ENCODE measurements at regions not wholly inside any gene's neighbourhood (a gene's known extent, or its start where the extent isn't known, plus 50 kb on each side); places are given as distances from the start of the nearest gene placed in this dataset.

- intact Hi-C loops (cut with DNase I) = no loop called here
- Histone ChIP-seq H3K27me3 (no peaks in the 10 kb centered on the region), H3K36me3 (no peaks in the 10 kb centered on the region), H3K4me1 (no peaks in the 10 kb centered on the region), H3K4me3 (no peak overlapping the region), H3K9me3 (peaks cover 0 to 13% (median 0%) of the 10 kb centered on the region in 11 donors), H3K27ac (no peak overlapping the region)
- no peak for ATAC-seq
- 67 to 74% methylated on average over 1 of the region's 1 CpG for WGBS, 2 donors
- no peak for DNase-seq
- TF ChIP-seq CTCF (IDR thresholded peaks at IDR 0.05) = no peak
Measured at GRCh38 chr4:159496248-159496647, 393.4 kb downstream of the RAPGEF2 start.

DNA sequence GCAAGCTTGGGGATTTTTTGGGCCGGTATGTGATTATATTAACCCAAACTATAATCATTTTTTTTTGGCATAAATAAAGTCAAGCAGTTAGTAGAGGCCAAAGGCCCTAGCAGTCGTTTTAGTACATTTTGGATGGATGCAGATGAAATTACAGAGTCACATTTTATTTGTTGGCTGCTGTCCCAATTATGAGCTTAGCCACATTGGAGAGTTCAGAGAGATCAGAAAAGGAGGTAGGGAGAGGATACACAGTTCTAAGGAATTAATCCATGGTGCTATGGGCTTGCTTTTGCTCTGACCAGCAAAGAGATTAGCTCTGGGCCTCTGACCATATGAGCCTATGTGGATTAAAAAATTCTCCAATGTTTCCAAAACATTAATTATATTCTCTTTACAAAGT lies 395.1 kb downstream of the RAPGEF2 start:
- intact Hi-C loops (cut with DNase I) = no loop called here
- WGBS, 2 donors = 55 to 59% methylated on average over 2 of the region's 2 CpGs
- no peaks in the 10 kb centered on the region for H3K4me1 ChIP-seq
- H3K4me3 ChIP-seq = no peak overlapping the region
- H3K36me3 ChIP-seq = no peaks in the 10 kb centered on the region
- no peak for TF ChIP-seq CTCF (IDR thresholded peaks at IDR 0.05)
- DNase-seq = no peak
- peaks cover 0 to 5% (median 0%) of the 10 kb centered on the region in 11 donors for H3K9me3 ChIP-seq
- no peak overlapping the region for H3K27ac ChIP-seq
- peaks cover 0 to 8% (median 0%) of the 10 kb centered on the region in 7 donors for H3K27me3 ChIP-seq
- ATAC-seq = no peak

DNA sequence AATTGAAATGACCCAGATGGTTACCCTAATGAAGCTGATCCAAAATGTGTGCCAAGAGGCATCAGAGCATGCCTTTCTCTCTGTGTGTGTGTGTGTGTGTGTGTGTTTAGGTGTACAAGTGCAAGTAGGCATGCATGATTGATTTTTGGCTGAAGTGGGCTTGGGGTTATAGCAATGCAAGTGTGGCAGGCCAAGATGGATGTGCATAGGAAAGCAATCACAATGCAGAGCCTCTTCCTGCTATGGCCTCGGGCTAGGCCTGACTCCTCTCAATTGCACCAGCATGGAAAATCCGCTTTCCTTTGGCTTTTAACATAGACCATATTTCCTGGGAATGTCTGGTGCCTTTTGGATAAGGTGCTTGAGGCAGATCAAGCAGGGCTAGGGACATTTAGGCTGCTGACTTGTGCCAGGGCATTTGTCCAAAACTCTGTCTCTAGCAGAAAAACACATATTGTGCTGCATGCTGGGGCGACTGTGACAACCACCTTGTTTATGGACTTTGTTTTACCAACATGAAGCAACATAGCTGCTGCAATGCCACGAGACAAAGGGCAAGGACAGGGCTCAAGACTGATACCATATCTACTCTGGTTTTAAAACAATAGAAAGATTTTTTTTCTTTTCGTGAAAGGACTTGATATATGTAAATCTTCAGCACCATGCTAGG lies 395.7 kb downstream of the RAPGEF2 start:
- no peak overlapping the region for H3K27ac ChIP-seq
- peak in 1 of 8 donors; percentile 29 for ATAC-seq
- no peak for DNase-seq
- no peak for TF ChIP-seq CTCF (IDR thresholded peaks at IDR 0.05)
- WGBS, 2 donors = 46 to 65% methylated on average over 5 of the region's 5 CpGs
- intact Hi-C loops (cut with DNase I) = no loop called here
- no peaks in the 10 kb centered on the region for H3K36me3 ChIP-seq
- H3K4me1 ChIP-seq = no peaks in the 10 kb centered on the region
- H3K9me3 ChIP-seq = peaks cover 0 to 1% (median 0%) of the 10 kb centered on the region in 11 donors
- H3K27me3 ChIP-seq = peaks cover 0 to 14% (median 0%) of the 10 kb centered on the region in 7 donors
- H3K4me3 ChIP-seq = no peak overlapping the region

GRCh38 chr4:159500861-159501260 lies 398.0 kb downstream of the RAPGEF2 start:
- no peak overlapping the region for H3K4me3 ChIP-seq
- peaks cover 0 to 34% (median 17%) of the 10 kb centered on the region in 7 donors for H3K27me3 ChIP-seq
- no peak for TF ChIP-seq CTCF (IDR thresholded peaks at IDR 0.05)
- no peak overlapping the region for H3K27ac ChIP-seq
- DNase-seq (no peak), ATAC-seq (no peak)
- intact Hi-C loops (cut with DNase I) = loop anchor here in 1 of 10 donors (5.0 kb wide), 1 partner anchor 231 kb away; no protein-coding TSS in a partner anchor
- peaks cover 0 to 4% (median 0%) of the 10 kb centered on the region in 9 donors for H3K4me1 ChIP-seq
- 69 to 72% methylated on average over 2 of the region's 2 CpGs for WGBS, 2 donors
- H3K36me3 ChIP-seq = no peaks in the 10 kb centered on the region
- no peaks in the 10 kb centered on the region for H3K9me3 ChIP-seq
